ENCODE measurements at regions not wholly inside any gene's neighbourhood (a gene's known extent, or its start where the extent isn't known, plus 50 kb on each side); places are given as distances from the start of the nearest gene placed in this dataset.

GRCh38 chr1:120354618-120355184 lies 60.1 kb upstream of the NBPF8 start (continued):
- TF ChIP-seq ZMIZ1 (IDR thresholded peaks at IDR 0.05; ENCODE audit: low read depth in 2 of 2, low read length in 2 of 2) (peak in 1 of 2 experiments; percentile 94; a peak in 2 of 4 replicates), ZNF57 (CRISPR knock-in tag; IDR thresholded peaks at IDR 0.05) (peak; percentile 70; the same call in 1 of the 2 replicates), GABPB2 (CRISPR knock-in tag; conservative IDR thresholded peaks at IDR 0.05) (0 out of 2 replicates have a peak, but pooled peaks have one; percentile 65), SUPT5H (IDR thresholded peaks at IDR 0.05) (peak; percentile 99), MGA (IDR thresholded peaks at IDR 0.05) (0 out of 2 replicates have a peak, but pooled peaks have one; percentile 21), RBFOX2 (IDR thresholded peaks at IDR 0.05; ENCODE audit: low read depth, low read length) (peak; percentile 73), ZNF3 (CRISPR knock-in tag; IDR thresholded peaks at IDR 0.05) (0 out of 2 replicates have a peak, but pooled peaks have one; percentile 45), POLR2AphosphoS5 (IDR thresholded peaks at IDR 0.05; ENCODE audit: control insufficient read depth, insufficient read depth, low read depth, low read length) (peak; percentile 90), ZNF316 (IDR thresholded peaks at IDR 0.05) (peak; percentile 95), DEAF1 (CRISPR knock-in tag; IDR thresholded peaks at IDR 0.05) (peak; percentile 65), SNAPC5 (CRISPR knock-in tag; IDR thresholded peaks at IDR 0.05) (peak; percentile 87)

Data from K562 (cell line).